GM18870 (cell line): ENCODE measurements at regions not wholly inside any gene's neighbourhood (a gene's known extent, or its start where the extent isn't known, plus 50 kb on each side); places are given as distances from the start of the nearest gene placed in this dataset.

Source experiments
- ATAC-seq: cut with Tn5 transposase; IDR thresholded peaks from one replicate; pipeline ENCODE4 v1.9.1; 2021; ENCODE audit warnings: moderate library complexity; ENCODE audit not compliant: unreplicated experiment

DNA sequence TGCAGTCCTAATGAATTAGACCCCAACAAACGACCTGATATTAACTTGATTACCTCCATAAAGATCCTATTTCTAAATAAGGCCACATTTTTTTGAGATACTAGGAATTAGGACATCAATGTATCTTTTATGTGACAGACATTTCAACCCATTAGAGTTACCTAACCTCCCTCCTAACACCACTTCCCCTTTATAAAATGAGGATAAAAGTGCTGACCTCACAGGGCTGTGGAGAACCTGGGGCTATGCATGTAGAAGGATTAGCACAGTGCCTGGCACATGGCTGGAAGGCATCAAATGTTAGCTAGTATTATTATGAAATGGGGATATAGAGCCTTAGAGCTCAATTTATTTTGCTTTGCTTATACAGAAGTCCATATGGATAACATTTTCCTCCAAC lies 53.5 kb upstream of the LRRN1 start:
- no peak for ATAC-seq

DNA sequence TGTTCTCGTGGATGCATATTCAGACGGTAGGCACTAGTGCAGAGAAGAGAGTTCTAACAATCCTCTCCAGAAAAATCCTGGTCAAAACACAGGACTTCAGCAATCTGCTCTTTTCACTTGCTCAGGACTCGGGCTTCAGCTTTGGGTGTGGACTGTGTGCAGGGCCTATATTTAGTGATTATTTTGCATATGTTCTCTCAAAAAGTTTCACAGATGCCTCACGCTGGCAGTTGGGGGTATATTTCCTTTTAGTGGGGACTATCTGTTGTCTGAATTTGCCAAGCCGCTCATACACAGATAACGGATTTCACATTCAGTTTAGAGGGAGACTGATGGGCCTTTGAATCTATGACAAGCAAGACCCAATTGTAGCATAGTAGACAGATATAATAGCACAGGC lies 54.4 kb upstream of the LRRN1 start:
- ATAC-seq: no peak

DNA sequence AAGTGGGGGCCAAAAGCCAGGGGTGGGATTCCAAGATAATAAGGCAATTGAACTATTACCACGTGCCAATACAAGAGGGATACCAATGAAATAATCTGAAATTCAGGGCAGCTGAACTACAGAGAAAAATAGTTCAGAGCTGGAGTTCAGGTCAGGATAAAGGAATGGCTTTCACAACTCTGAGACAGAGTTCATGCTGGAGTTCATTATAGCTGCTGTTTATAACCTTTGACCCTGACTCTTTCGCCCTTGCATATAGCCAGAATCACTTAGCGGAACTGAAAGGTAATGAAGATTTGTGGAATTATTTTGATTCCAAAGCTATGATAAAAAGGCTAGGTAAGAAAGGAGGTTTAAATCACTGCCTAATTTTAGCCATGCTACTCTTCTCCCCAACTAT lies 55.5 kb upstream of the LRRN1 start:
- no peak for ATAC-seq

DNA sequence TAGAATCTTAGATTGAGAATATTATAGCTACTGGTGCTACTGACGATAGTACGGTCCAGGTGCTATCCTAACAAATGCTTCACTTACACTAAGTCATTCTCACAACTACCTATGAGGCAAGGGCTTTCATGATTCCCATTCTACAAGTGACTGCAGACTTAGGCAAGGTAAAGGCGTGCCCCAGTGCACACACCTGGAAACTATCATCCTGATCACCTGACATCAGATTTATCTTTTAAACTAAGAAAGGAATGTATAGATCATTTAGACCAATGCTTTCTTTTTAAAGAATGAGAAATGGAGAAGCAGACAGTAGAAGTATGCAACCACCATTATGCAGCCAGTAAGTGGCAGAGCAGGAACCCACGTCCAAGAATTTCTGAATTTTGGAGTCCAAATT lies 59.2 kb upstream of the LRRN1 start:
- ATAC-seq: no peak

DNA sequence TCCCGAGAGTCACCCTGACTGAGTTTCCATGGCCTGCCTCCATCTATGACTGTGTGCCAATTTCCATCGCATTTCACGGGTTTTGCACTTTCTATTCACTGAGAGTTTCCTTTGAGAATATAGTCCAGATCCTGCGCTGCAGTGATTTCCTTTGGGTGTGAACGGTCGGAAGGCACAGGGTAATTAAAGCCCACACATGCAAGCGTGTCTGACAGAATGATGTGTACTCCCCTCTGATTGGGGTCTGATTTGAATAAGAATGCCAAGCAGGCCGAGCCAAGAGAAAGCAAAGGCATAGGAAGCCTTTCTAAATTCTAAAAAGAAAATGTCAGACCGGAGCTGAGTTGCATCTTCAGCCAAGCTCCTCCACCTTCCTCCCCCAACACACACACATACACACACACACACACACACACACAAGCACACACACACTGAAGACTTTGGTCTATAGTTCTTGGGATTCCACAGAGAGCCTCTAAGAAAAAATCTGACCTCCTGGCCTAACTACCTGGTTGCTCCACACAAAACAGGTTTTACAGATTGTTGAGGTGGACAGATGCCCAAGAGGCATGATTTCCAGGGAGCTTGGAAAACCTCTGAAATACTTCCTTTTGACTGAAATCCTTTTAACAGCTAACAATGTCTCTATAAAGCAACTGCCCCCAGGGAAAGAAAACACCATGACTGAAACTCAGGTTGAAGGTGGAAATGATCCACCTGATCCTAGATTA lies 59.7 kb upstream of the LRRN1 start:
- no peak for ATAC-seq

DNA sequence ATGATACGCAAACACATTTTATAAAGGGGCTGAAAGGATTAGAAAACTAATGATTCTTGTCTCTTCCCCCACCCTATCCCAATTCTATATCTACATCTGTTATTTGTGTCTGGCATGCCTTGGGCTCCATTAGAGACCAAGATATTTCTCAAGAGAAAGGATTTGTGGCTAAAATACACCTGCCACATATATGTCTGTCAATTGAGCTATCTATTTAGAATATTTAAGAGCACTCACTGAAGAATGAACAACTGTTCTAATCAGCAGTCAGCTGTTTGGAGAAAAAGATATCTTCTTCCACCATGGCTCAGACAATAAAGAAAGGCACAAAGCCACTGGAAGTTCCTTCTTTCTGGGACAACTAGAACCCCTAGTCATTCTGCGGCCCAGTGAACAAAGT lies 61.7 kb upstream of the LRRN1 start:
- ATAC-seq: no peak

DNA sequence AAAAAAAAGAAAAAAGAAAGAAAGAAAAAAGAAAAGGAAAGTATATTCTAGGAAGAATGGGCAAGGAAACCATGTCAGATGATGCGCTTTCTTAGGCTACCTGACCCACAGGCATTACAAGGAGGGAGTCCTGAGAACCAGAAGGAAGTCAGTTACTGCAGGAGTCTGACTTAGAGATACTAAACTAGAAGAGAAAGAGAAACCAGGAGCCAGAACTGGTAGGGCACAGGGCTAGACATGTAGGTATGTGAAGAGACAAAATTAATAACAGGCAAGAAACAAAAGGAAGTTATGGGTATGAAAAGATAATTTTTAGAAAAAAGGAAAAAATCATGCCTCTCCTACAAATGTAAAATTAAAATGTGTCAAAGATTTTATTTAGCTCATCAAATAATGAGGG lies 63.3 kb upstream of the LRRN1 start:
- no peak for ATAC-seq

DNA sequence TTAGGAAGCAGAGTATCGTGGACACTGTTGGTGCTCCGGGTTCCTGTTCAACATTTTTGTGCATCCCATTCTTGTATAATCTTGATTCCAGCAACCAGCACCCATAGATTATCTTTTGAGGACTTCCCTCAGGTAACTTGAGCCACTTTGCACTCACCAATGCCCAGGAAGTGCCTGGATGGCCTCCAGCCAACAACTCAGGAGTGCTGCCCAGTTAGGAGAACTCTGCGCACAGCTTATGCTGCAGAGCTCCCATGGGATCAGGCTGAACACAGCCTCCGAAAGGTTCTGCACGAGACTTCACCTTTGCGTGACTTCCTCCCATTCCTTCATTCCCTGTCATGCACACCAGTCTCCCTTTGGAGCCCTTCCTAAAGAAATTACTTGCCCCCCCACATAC lies 64.3 kb upstream of the LRRN1 start:
- ATAC-seq: no peak

DNA sequence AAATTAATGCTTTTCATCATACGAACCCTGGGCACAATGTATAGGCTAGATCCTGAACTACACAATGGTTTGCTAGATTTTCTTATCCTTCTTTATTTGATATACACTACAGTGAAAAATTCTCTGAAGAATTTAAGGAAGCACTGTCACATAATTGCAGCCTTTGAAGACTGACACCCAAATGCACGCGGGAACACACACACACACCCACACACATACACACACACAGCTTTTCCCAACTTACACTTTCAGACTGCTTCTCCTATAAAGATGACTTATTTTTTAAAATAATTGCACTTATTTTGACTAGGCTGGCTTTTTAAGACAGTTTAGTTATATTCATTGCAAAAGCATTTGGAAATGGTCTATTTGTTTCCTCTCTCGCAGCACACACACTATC lies 70.0 kb upstream of the LRRN1 start:
- ATAC-seq: no peak

DNA sequence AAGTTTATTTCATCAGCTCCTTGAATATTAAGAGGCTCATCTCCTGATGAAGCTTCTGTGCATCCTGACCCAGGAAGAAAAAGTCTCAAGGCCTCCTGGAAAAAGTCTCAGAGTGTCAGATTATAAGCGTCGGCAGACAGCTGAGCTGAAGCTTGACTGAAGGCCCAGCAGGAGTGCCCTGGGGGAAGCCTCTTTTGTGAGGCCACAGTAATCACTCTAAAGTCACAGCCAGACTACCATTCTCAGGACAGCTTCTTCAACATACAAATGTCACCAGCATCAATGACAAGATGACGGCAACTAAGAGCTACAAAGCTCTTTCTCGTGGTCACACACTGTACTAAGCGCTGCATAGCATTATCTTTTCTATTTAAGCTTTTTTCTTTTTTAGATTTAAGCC lies 72.7 kb upstream of the LRRN1 start:
- no peak for ATAC-seq

DNA sequence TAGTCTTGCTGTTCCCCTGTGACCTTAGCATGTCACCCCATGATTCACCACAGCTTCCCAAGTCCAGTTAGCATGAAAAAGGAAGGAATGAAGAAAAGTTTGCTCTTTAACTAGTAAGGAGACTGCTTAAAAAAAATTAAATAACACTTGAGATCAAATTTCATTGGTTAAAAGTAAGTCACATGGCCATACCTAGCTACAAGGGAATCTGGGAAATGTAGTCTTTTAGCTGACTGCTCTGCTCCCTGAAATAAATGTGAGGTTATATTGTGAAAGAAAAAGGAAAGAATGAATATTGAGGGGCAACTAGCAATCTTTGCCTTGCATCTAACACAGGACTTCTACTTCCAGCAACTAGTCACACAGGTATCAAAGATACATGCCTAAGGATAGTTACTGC lies 84.7 kb upstream of the LRRN1 start:
- ATAC-seq: no peak

DNA sequence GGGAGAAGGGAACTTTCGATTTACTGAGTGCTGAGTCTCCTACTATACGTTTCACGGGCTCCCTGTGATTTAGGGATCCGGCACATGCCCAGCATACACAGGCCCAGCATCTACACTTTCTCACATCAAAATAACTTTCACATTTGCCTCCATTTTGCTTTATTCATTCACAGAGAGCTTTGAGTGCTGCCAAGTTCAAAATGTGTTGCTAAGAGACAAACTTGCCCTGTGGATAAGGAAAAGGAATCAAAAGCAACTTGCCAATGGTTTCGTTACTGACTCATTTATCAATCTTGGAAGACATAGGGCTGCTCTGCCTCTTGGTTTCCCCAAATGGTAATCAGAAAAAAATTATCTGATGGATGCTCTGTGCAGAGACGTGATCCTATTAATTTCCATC lies 86.3 kb upstream of the LRRN1 start:
- no peak for ATAC-seq

DNA sequence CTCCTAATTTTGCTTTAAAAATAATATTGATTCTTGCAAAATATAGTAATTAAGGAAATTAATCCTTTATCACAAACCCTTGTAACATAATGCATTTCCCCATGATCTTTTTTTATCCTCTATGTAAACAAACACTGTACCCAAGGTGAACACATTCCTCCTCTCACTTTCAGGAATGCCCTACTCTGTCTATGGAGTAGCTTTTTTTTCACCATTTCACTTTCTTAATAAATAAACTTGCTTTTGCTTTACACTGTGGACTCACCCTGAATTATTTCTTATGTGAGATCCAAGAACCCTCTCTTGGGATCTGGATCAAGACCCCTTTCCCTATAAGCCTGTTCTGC lies 90.5 kb upstream of the LRRN1 start:
- ATAC-seq: no peak

DNA sequence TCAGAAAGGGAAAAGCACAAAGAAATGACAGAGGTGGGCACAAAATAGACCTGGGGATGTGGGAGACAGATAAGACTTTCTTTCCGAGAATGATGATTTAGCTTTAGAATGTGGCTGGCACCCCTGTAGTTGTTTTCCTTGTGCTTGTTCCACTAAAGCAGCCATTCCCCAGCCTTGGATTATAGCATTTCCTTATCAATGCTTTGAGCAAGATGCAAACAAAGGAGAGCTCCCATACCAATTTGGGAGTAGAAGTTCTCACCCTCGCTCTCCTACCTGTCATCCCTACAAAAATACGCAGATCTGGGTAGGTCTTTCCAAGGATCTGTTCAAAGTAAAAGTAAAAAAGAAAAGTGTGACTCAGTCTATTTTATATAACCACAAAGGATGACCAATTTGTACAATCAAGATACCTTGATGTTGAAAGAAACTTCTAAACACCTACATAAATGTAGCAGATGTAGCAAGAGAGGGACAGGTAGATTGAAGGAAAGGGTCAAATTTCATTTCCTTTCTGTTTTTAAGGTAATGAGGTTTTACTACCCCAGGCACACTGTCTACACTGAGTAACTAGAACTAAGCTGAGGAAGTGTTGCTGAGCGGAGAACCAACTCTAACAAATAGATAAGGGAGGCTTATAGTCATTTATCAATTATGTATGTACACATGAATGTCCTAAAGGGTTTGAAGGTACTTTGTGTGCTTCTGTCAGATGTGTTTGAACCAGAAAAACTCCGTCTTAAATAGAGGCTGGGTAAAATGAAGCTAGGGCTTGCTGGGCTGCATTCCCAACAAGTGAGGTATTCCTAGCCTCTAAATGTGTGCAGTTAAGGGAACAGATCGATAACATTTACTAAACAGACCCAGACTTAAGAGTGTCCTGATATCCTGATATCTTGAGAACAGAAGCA lies 91.1 kb upstream of the LRRN1 start:
- ATAC-seq: no peak

DNA sequence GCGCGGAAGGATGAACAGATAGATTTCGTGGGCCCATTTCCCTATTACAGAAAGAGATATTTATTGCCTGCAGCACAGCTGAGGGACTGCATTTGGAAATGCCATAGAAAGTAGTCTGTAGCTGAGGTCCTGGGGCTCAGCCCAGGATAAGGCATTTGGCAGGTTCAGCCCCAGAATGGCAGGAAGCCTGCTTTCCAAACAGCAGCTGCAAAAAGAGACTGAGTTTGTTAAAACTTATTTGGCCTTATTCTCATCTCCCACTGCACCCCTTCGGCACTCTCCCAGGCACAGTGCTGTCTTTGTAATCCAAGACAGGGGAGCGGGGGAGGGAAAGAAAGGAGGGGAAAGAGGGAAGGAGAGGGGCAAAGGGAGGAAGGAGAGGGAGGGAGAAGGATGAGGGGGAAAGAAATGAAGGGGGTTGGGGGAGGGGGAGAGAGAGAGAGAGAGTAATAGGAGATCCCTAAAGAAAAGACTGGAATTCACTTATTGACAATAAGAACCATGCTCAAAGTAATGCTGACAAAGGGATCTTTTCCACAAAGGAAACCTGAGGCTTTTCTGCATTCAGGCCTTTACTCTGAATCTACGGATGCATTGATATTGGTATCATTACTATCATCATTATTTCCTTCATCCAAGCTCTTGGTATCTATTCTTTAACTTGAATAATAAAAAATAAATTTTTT lies 94.0 kb upstream of the LRRN1 start:
- no peak for ATAC-seq

DNA sequence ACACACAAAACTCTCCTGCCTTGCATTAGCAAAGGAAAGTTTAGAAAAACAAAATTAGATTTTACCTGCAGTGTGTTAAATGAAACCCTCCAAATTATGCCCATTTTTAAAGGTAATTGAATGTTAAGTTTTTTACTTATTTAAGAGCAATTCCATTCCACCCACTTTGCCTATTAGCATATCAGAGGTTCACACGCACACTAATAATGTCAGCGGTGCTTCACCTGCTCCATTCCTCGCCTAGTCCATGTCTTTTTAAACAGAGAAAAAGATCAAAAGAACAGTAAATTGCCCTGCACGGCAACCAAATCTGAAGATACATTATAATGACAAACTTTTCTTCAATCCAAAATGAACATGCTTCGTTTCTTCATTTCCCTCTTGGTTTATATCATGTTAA lies 97.3 kb upstream of the LRRN1 start:
- no peak for ATAC-seq

DNA sequence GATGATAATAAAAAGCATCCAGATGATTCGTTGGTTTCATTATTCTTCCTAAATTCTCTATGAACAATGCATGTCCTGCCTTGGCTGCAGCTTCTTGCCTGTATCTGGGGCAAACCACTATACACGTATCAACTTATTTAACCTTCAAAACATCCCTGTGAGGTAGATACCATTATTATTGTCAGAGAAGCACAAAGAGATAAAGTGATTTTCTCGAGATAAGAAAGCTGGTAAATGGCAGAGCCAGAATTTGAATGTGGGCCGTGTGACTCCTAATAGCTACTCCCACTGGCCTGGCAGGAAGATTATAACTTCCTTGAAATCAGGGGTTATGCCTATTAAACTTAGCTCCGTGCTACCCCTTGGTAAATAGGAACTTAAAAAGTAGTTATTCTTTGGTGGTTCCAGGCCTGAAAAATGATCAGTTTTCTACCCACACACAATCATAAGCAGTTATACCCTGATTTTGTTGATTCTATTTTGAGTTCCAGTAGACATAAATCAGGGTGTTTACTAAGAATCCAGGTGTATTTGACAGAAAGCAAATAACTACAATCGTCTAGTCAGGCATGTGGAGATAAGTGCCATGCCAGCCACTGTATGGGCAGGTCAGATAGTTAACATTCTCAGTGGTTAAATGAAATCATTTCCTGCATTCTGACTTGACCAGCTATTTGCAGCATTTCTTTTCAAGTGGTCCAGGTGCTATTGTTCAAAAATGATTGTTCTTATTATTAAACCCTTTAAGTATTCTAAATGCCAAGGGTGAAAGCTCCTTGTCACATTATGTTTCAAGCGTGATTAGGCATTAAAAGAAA lies 99.2 kb upstream of the LRRN1 start:
- no peak for ATAC-seq

DNA sequence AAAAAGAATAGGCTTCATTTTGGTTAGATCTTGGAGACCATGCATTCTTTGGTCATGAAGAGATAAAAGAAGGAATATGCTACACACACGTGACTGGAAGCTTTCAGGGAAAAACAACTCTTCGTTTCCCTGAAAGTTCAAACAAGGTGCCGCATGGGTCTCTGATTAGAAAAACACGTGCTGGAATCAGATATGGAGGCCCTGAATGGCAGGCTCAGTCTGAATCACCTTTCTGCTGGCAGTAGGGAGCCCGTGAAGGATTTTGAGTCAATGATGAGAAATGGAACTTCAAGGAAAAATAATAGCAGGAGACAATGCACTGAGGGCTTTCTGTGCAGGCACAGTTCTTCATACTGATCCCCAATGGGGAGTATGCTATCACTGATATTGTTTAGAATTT lies 99.8 kb upstream of the LRRN1 start:
- ATAC-seq: no peak

DNA sequence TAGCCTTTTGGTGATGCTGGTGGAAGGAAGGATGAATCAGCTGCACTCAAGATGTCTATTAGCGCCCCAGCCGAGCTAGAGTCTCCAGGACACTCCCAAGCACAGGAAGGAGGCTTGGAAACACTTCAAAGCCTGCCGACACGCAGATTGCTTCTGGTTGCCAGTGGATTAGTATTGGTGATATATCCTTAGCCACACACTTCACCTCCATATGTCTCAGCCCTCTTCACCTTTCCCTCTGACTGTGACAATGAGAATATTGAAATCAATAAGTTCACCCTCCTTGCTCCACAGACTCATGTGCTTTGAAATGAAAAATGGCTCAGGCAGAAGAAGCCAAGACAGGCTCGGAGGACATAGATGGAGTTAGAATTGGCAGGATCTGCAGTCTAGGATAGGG lies 102.9 kb upstream of the LRRN1 start:
- ATAC-seq: no peak

DNA sequence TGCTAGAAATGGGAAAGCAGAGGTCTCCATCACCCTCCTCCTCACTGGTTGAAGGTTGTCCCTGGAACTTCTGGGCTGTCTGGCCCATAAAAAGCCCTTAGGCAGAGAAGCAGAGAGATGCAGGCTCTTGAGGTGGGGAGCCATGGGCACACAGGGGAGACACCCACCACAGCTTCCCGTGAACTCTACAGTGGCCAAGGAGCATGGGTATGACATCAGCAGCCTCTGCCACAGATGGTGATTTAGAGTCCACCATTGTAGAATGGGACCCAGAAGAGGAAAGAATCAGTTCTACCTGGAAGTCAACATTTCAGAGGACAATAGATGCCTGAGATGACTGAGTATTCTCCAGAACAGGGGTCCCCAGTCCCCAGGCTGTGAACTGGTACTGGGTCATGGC lies 105.6 kb upstream of the LRRN1 start:
- no peak for ATAC-seq
